Stimulated activated CD8-positive, alpha-beta memory T cell treated with anti-CD3 and anti-CD28 coated beads, Interleukin-15, amount 100 ng/mL, for 4 hours (primary cell): ENCODE measurements at regions not wholly inside any gene's neighbourhood (a gene's known extent, or its start where the extent isn't known, plus 50 kb on each side); places are given as distances from the start of the nearest gene placed in this dataset.

Experiments used
- DNase-seq, 2 donors: peaks; one replicate each; pipeline ENCODE4 v3.0.0-alpha.2; 2020; ENCODE audit warnings: low read depth in 2 of 2

GRCh38 chr6:17047889-17048288 lies 54.0 kb upstream of the STMND1 start:
- DNase-seq = no peak

DNA sequence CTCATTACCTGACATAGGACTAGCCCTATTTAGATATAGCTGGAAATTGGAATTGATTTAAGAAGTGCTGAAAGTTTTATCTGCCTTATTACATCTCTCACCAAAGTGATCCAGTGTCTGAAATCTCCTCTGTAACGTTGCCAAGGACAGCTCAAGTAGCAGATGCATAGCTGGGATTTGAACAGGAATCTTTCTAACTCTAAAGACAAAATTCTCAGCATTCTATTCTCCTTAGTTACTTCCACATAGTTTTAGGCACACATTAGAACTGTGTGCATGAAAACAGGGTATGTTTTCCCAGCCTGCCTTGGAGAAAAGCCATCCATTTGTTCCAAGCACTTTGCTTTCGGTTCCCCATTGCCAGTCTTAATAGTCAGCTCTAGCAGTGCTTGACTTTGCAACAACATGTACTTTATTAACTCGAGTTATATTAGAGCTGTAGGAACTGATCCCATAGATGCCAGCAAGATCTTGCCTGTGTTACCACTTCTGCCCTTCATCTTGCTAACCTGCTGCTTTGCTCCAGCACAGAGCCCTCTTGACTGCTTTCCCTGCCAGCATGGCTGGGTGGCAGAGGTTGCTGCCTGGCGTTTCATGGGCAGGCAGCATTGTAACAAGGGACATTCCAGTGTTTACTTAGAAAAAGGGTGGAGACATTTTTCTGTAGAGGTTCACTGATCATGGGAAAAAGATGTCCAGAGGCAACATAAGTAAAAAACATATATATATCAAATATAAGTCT lies 56.1 kb upstream of the STMND1 start:
- no peak for DNase-seq

GRCh38 chr6:17043148-17043522 lies 58.7 kb upstream of the STMND1 start:
- DNase-seq = no peak

- DNase-seq = no peak
Observed at GRCh38 chr6:17042422-17043147, 59.3 kb upstream of the STMND1 start.

DNA sequence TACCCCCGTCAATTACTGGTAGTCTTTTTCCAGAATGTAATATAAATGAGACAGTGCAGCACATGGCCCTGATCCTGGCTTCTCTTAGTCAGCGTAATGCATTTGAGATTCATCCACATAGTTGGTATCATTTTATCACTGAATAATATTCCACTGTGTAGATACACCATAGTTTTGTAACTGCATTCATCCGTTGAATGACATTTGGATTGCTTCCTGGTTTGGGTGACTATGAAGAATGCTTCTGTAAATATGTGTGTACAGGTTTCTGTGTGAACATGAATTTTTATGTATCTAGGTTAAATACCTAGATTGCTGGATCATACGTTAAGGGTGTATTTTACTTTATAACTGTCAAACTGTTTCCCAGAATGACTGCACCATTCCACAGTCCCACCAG lies 62.6 kb upstream of the STMND1 start:
- no peak for DNase-seq

GRCh38 chr6:17038316-17038715 lies 63.5 kb upstream of the STMND1 start:
- no peak for DNase-seq

- DNase-seq = no peak
Observed at GRCh38 chr6:17036065-17036393, 65.8 kb upstream of the STMND1 start.

DNA sequence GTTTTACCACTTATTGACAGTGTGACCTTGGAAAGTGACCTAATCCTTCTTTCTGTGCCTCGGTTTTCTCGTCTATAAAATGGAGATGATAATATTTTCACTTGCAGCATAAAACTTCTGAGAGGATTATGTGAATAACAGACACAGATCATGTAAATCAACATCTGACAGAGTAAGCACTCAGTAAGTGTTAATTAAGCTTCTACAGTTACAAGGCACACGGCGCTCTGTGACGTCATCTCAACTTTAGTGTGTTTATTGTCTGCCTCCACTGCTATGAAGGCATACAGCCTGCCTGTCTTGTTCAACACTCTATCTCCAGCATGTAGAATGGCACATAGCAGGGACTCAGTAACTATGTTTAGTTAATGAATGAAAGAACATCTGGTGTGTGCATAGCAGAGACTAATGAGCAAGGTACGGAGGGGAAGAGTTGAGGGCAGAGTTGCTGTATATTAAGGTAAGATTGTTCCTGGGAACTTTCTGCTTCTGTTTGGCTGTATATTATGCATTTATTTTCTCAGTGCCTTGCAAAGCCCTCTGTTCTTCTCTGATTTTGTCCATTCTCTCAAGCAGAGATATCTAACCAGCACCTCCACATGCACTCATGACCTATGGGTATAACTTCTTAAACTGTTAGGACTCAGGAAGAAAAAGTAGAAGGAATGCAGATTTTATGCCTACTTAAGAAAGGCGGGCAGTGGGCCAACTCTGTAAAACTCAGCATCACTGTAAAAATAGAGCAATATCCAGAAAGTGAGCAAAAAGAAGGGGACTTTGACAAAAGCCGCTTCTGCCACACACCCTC lies 66.4 kb upstream of the STMND1 start:
- DNase-seq = no peak

GRCh38 chr6:17033746-17034145 lies 68.1 kb upstream of the STMND1 start:
- no peak for DNase-seq

DNA sequence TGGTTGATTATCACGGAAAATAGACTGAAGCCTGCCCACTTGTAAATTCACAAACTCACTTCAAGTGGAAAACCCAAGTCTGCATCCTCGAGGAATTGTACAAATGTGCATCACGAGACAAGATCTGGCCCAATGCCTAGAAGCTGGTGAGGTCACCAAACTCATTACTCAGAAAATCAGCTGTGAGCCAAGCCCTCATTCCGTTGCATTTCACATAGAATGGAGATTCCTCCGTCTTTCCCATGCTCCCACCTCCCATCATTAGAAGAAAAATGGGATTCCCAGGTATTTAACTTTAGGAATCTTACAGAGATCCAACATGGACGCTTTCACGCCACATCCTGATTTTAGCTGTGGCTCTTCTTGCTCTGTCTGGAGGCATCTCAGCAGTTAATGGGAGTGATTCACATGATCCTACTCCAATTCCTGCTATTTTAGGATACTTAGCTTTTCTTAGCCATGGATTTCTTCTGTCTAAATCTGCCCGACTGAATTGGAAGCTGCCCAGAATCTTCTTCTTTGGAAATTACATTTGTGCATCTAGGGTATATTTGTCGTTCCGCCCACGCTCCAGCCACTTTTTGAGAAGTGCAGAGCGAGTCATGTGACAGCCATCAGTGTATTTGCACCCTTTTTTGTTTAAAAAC lies 68.7 kb upstream of the STMND1 start:
- no peak for DNase-seq

DNA sequence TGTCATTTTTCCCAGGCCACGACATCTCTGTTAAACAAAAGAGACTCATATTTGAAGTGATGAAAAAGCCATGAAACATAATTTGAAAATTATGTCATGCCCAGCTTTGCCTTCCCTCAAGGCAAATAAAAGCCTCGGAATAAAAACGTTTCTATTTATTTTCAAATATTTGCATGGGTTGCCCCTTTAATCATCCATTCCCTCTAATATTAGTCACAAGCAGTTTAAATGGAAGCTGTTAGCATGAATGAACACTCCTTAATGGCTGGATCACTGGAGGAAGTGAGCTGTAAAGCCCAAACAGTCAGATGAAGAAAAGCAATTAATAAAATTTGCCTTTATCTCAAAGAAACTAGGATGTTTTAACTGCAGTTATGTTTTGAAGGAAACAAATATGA lies 69.3 kb upstream of the STMND1 start:
- no peak for DNase-seq

GRCh38 chr6:17031961-17032360 lies 69.9 kb upstream of the STMND1 start:
- no peak for DNase-seq

DNA sequence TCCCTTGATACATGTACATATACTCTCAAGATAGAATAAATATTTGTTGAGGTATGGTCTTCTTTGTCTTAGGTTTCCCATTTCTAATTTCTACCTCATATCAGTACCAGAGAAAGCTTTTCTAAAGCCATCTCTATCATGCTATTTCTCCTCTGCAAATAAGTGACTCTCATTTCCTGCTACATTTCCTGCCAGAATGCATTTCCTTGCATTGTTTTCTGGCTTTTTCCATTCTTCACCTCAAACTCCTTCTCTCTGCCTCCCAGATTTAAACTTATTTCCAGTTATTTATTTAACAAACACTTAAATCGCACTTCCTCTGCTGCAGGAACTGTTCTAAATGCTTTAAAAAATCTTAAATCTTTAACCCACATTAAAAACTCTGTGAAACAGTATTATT lies 74.4 kb upstream of the STMND1 start:
- no peak for DNase-seq

GRCh38 chr6:17022604-17023003 lies 79.2 kb upstream of the STMND1 start:
- DNase-seq = no peak

- no peak for DNase-seq
Observed at GRCh38 chr6:17021539-17021889, 80.3 kb upstream of the STMND1 start.

DNA sequence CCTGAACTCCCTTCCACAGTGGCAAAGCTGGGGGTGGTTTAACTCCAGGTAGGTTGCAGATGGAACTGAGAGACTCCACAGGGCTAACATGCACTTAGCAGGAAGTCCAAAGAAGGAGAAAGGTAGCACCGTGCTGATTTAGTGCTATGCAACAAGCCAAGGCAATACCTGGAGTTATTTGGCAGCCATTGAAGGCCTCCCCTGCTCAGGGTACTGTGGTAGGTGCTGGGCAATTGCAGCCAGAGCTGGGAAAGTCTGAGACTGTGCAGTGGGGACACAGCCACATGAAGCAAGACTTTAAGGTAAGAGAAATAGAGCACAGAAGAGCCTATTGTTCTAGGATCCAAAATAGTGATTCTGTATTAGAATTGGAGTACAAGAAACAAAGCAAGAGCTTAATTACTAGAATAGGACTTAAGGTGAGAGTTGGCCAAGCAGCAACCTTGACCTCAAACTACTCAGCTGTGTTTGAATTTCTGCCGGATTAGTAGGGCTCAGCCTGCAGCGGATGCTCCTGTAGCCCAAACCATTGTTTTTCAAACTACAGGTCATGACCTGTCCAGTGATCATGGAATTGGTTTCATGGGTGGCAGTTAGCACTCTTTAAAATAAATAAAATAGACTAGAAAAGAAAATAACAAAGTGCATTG lies 80.8 kb upstream of the STMND1 start:
- no peak for DNase-seq

DNA sequence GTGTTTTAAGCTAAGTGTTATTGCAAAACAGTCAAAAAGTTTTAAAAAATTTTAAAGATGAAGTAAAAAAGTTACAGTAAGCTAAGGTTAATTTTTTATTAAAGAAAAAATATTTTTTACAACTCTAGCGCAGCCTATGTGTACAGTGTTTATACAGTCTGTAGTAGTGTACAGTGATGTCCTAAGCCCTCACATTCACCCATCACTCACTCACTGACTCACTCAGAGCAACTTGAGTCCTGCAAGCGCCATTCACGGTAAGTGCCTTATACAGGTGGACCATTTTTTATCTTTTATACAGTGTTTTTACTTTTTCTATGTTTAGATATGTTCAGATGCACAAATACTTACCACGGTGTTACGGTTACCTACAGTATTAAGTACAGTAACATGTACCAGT lies 83.4 kb upstream of the STMND1 start:
- DNase-seq = no peak

DNA sequence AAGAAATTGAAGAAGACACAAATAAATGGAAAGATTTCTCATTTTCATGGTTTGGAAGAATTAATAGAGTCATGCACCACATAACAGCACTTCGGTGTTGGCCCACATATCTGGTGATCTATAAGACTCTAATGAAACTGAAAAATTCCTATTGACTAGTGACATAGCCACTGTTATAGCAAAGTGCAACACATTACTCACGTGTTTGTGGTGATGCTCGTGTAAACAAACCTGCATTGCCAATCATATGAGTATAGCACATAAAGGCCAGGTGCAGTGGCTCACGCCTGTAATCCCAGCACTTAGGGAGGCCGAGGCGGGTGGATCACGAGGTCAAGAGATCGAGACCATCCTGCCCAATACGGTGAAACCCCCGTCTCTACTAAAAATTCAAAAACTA lies 84.4 kb upstream of the STMND1 start:
- DNase-seq = no peak

GRCh38 chr6:17015551-17016381 lies 86.1 kb upstream of the STMND1 start:
- DNase-seq = peak in 1 of 2 donors; percentile 25

DNA sequence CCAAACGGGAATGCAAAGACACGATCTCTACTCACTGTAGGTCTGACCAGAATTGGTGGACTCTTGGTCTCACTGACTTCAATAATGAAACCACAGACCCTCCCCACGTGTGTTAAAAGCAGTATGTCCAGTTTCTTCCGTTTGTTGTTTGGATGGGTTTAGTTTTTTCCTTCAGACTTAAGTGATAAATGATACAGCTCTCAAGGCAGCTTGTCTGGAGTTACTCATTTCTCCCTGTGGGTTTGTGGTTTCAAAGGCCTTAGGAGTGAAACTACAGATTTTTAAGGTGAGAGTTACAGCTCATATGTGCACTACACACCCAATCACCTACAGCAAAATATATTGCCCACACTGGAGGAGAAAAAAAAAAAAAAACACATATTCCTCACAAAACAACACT lies 86.7 kb upstream of the STMND1 start:
- no peak for DNase-seq

DNA sequence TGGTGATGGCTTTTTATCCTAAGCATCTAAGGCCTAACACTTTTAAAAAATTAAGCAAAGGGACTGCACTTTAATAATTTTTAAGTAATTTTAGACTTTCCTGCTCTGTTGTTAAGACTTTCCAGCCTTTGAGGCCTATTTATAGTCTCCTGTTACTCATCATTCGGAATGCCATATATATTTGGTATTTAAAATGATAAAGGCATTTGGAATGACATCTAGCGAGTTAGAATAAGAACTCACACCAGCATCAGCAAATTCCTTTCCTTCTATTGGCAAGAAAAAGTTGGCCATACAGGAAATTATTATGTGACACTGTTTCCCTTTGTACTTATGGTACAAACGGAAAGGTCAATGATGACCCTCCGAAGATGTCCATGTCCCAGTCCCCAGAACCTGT lies 88.1 kb upstream of the STMND1 start:
- DNase-seq = no peak
